ENCODE measurements at regions not wholly inside any gene's neighbourhood (a gene's known extent, or its start where the extent isn't known, plus 50 kb on each side); places are given as distances from the start of the nearest gene placed in this dataset.

DNA sequence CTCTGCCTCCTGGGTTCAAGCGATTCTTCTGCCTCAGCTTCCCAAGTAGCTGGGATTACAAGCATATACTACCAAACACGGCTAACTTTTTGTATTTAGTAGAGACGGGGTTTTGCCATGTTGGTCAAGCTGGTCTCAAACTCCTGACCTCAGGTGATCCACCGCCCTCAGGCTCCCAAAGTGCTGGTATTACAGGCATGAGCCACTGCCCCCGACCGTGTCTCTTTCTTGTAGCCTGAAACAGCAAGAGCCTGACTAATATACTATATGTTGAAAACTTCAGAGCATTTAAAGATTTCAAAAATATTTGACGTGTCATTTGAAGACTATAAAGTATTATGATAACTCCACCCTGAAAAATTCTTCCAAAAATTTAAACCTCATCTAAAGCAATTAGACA is 71.7 kb upstream of the ZNF648 start:
- no peaks in the 10 kb centered on the region for H3K27me3 ChIP-seq (ENCODE audit: control insufficient read depth, extremely low read depth, insufficient read depth, low read length)
- TF ChIP-seq EZH2 (IDR thresholded peaks at IDR 0.05; ENCODE audit: low read length): no peak
- TF ChIP-seq, protein P1, sequence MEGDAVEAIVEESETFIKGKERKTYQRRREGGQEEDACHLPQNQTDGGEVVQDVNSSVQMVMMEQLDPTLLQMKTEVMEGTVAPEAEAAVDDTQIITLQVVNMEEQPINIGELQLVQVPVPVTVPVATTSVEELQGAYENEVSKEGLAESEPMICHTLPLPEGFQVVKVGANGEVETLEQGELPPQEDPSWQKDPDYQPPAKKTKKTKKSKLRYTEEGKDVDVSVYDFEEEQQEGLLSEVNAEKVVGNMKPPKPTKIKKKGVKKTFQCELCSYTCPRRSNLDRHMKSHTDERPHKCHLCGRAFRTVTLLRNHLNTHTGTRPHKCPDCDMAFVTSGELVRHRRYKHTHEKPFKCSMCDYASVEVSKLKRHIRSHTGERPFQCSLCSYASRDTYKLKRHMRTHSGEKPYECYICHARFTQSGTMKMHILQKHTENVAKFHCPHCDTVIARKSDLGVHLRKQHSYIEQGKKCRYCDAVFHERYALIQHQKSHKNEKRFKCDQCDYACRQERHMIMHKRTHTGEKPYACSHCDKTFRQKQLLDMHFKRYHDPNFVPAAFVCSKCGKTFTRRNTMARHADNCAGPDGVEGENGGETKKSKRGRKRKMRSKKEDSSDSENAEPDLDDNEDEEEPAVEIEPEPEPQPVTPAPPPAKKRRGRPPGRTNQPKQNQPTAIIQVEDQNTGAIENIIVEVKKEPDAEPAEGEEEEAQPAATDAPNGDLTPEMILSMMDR (optimal IDR thresholded peaks at IDR 0.05 in 1 of 3, IDR thresholded peaks at IDR 0.05 in 1 of 3, conservative IDR thresholded peaks at IDR 0.05 in 1 of 3; ENCODE audit: extremely low read depth in 1 of 3, insufficient read depth in 2 of 3, low read length in 3 of 3): no peak
- no peaks in the 10 kb centered on the region for H3K79me2 ChIP-seq (ENCODE audit: control insufficient read depth, insufficient read depth, low read length)
- H4K20me1 ChIP-seq (ENCODE audit: control insufficient read depth, extremely low read depth, insufficient read depth, low read length): no peaks in the 10 kb centered on the region
- H3K4me2 ChIP-seq (ENCODE audit: control insufficient read depth, extremely low read depth, insufficient read depth, low read depth, low read length): no peak overlapping the region
- H3K9me1 ChIP-seq (ENCODE audit: control insufficient read depth, extremely low read depth, insufficient read depth, low read length): no peaks in the 10 kb centered on the region
- dilution Hi-C loops (cut with MboI; ENCODE audit: extremely low pct_ligation_motif_present, low sequenced_read_pairs): no loop called here
- no peak for FAIRE-seq
- H3K4me3 ChIP-seq (ENCODE audit: control insufficient read depth in 2 of 3, extremely low read depth in 1 of 3, insufficient read depth in 2 of 3, low read depth in 1 of 3, low read length in 3 of 3): no peak overlapping the region
- H2AFZ ChIP-seq (ENCODE audit: control insufficient read depth, low read length): no peak overlapping the region
- H3K36me3 ChIP-seq (ENCODE audit: control insufficient read depth in 2 of 2, extremely low read depth in 1 of 2, insufficient read depth in 2 of 2, low read length in 2 of 2): no peaks in the 10 kb centered on the region
- no peak overlapping the region for H3K27ac ChIP-seq (ENCODE audit: control insufficient read depth, insufficient read depth, low read length)
- peaks cover 1% of the 10 kb centered on the region for H3K9me3 ChIP-seq (ENCODE audit: control insufficient read depth, low read depth, low read length)
- no peaks in the 10 kb centered on the region for H3K4me1 ChIP-seq (ENCODE audit: control insufficient read depth, extremely low read depth, insufficient read depth, low read length)
- no peak overlapping the region for H3K9ac ChIP-seq (ENCODE audit: control insufficient read depth, extremely low read depth, insufficient read depth, low read length)
- DNase-seq (ENCODE audit: low read depth, low spot score): no peak

DNA sequence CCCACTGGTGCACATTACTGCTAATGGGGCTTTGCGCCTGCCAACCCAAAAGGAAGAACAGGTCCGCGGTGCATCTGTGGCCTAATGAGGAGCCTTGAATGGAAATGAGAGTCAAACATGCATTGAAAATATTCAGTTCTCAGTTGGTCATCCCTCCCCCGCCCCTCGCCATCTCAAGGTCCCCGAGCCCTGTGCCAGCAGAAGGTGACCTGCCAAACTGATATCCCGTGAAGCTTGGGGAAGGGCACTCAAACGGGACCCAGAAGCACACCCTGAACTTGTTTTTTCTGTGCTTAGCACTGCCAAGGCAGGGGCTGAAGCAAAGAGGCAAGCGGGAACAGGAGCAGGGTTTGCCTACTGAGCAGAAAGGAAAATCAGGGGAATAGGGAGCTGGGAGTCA is 67.9 kb upstream of the ZNF648 start:
- H3K27me3 ChIP-seq (ENCODE audit: control insufficient read depth, extremely low read depth, insufficient read depth, low read length): no peaks in the 10 kb centered on the region
- no peaks in the 10 kb centered on the region for H3K4me1 ChIP-seq (ENCODE audit: control insufficient read depth, extremely low read depth, insufficient read depth, low read length)
- FAIRE-seq (no peak), DNase-seq (ENCODE audit: low read depth, low spot score) (no peak)
- TF ChIP-seq EZH2 (IDR thresholded peaks at IDR 0.05; ENCODE audit: low read length): no peak
- TF ChIP-seq, protein P1 (optimal IDR thresholded peaks at IDR 0.05 in 1 of 3, IDR thresholded peaks at IDR 0.05 in 1 of 3, conservative IDR thresholded peaks at IDR 0.05 in 1 of 3; ENCODE audit: extremely low read depth in 1 of 3, insufficient read depth in 2 of 3, low read length in 3 of 3): no peak
- no peak overlapping the region for H2AFZ ChIP-seq (ENCODE audit: control insufficient read depth, low read length)
- no peak overlapping the region for H3K27ac ChIP-seq (ENCODE audit: control insufficient read depth, insufficient read depth, low read length)
- H3K4me2 ChIP-seq (ENCODE audit: control insufficient read depth, extremely low read depth, insufficient read depth, low read depth, low read length): no peak overlapping the region
- H3K4me3 ChIP-seq (ENCODE audit: control insufficient read depth in 2 of 3, extremely low read depth in 1 of 3, insufficient read depth in 2 of 3, low read depth in 1 of 3, low read length in 3 of 3): no peak overlapping the region
- H3K36me3 ChIP-seq (ENCODE audit: control insufficient read depth in 2 of 2, extremely low read depth in 1 of 2, insufficient read depth in 2 of 2, low read length in 2 of 2): no peaks in the 10 kb centered on the region
- dilution Hi-C loops (cut with MboI; ENCODE audit: extremely low pct_ligation_motif_present, low sequenced_read_pairs): no loop called here
- no peaks in the 10 kb centered on the region for H3K79me2 ChIP-seq (ENCODE audit: control insufficient read depth, insufficient read depth, low read length)
- no peak overlapping the region for H3K9ac ChIP-seq (ENCODE audit: control insufficient read depth, extremely low read depth, insufficient read depth, low read length)
- H3K9me1 ChIP-seq (ENCODE audit: control insufficient read depth, extremely low read depth, insufficient read depth, low read length): no peaks in the 10 kb centered on the region
- H3K9me3 ChIP-seq (ENCODE audit: control insufficient read depth, low read depth, low read length): peaks cover 1% of the 10 kb centered on the region
- no peaks in the 10 kb centered on the region for H4K20me1 ChIP-seq (ENCODE audit: control insufficient read depth, extremely low read depth, insufficient read depth, low read length)

All from keratinocyte (primary cell).